ENCODE measurements at regions not wholly inside any gene's neighbourhood (a gene's known extent, or its start where the extent isn't known, plus 50 kb on each side); places are given as distances from the start of the nearest gene placed in this dataset.

- H4K5ac ChIP-seq (ENCODE audit: insufficient read length, low read depth, low read length) = no peak overlapping the region
- H3K4me3 ChIP-seq (ENCODE audit: extremely low read depth in 1 of 4, insufficient read depth in 2 of 4, low read depth in 3 of 4, low read length in 4 of 4) = no peak overlapping the region
- H3K9ac ChIP-seq (replicated peaks in 1 of 4; ENCODE audit: extremely low read depth in 1 of 4, low read depth in 3 of 4, low read length in 3 of 4) = no peak overlapping the region
- no peak overlapping the region for H3K18ac ChIP-seq (ENCODE audit: extremely low read depth, low read length)
- H3K79me2 ChIP-seq (ENCODE audit: control insufficient read depth in 1 of 2, insufficient read depth in 2 of 2, low read length in 2 of 2) = no peaks in the 10 kb centered on the region
- no peak overlapping the region for H3K14ac ChIP-seq (ENCODE audit: insufficient read length)
- H3K36me3 ChIP-seq (ENCODE audit: control insufficient read depth in 2 of 4, insufficient read depth in 4 of 4, low read length in 3 of 4) = no peaks in the 10 kb centered on the region
- H2AK5ac ChIP-seq (ENCODE audit: low read depth, low read length) = no peak overlapping the region
- H4K20me1 ChIP-seq (replicated peaks in 1 of 2; ENCODE audit: control insufficient read depth in 1 of 2, insufficient read depth in 2 of 2, low read length in 2 of 2) = no peaks in the 10 kb centered on the region
- ChIA-PET CTCF (ENCODE audit: partially characterized antibody) (no interaction called here), POLR2A (ENCODE audit: partially characterized antibody) (no interaction called here)
- no peak overlapping the region for H3K4me2 ChIP-seq (ENCODE audit: insufficient read depth in 1 of 2, low read depth in 2 of 2, low read length in 2 of 2)
- H3K27ac ChIP-seq (ENCODE audit: low read depth, low read length) = no peak overlapping the region
- H3K23ac ChIP-seq (ENCODE audit: insufficient read length) = no peak overlapping the region
- no peak overlapping the region for H3K56ac ChIP-seq (replicated peaks; ENCODE audit: insufficient read length, low read depth, low read length)
- peaks cover 0 to 11% of the 10 kb centered on the region in 2 experiments; a peak in 1 of 4 replicates for H3K9me3 ChIP-seq (ENCODE audit: insufficient read depth in 2 of 2, low read depth in 1 of 2, low read length in 1 of 2)
- H2AFZ ChIP-seq (ENCODE audit: low read length) = no peak overlapping the region
- H3K27me3 ChIP-seq (replicated peaks in 1 of 4; ENCODE audit: control insufficient read depth in 3 of 4, extremely low read depth in 1 of 4, insufficient read depth in 3 of 4, low read length in 3 of 4) = no peaks in the 10 kb centered on the region
- WGBS, 2 experiments (ENCODE audit: extremely low coverage in 1 of 2, insufficient coverage in 1 of 2, insufficient read length in 1 of 2, insufficient replicate concordance in 2 of 2, low coverage in 1 of 2, low lambda C conversion rate in 2 of 2, missing lambda C conversion rate in 1 of 2) = 89% methylated on average over 4 of the region's 4 CpGs; no CpG with 5 or more reads in 1 of the 2 experiments
- H3K23me2 ChIP-seq (ENCODE audit: low read depth, low read length) = no peaks in the 10 kb centered on the region
- no peak overlapping the region for H4K8ac ChIP-seq (ENCODE audit: extremely low read depth, insufficient read depth, low read length)
- no peak for FAIRE-seq
- no peak overlapping the region for H3K4ac ChIP-seq (replicated peaks; ENCODE audit: insufficient read length, low read depth, low read length)
- no peak overlapping the region for H2BK20ac ChIP-seq (ENCODE audit: low read length)
- no peak overlapping the region for H2BK15ac ChIP-seq (ENCODE audit: low read length)
- H2BK12ac ChIP-seq (ENCODE audit: low read depth, low read length) = no peak overlapping the region
- H4K91ac ChIP-seq (replicated peaks; ENCODE audit: insufficient read length, low read length) = no peak overlapping the region
- H2BK5ac ChIP-seq (ENCODE audit: low read depth, low read length) = no peak overlapping the region
- no peak overlapping the region for H2BK120ac ChIP-seq (replicated peaks; ENCODE audit: low read depth, low read length)
- no peak for DNase-seq (ENCODE audit: low read depth in 1 of 2, low spot score in 2 of 2)
- no peaks in the 10 kb centered on the region for H3K79me1 ChIP-seq (ENCODE audit: low read depth, low read length)
- no peaks in the 10 kb centered on the region for H3K4me1 ChIP-seq (replicated peaks in 1 of 4; ENCODE audit: control insufficient read depth in 3 of 4, insufficient read depth in 4 of 4, low read length in 3 of 4)
- TF ChIP-seq CHD7 (IDR thresholded peaks at IDR 0.05; ENCODE audit: insufficient replicate concordance, low read length) = no peak
Observed at GRCh38 chr18:30177056-30177455, 865.5 kb downstream of the DSC3 start.
